CD4-positive, alpha-beta T cell treated with Interleukin-21 for 1 hour (primary cell): ENCODE measurements at regions not wholly inside any gene's neighbourhood (a gene's known extent, or its start where the extent isn't known, plus 50 kb on each side); places are given as distances from the start of the nearest gene placed in this dataset.

ENCODE experiments used
- DNase-seq: peaks from one replicate; pipeline ENCODE4 v3.0.0-alpha.2; 2020

GRCh38 chr7:114755856-114756255, 166.0 kb upstream of the MDFIC start:
- DNase-seq = no peak

GRCh38 chr7:114758661-114759227, 163.2 kb upstream of the MDFIC start:
- DNase-seq = no peak

- no peak for DNase-seq
Measured at GRCh38 chr7:114759347-114760062, 162.4 kb upstream of the MDFIC start.

- no peak for DNase-seq
Measured at GRCh38 chr7:114760477-114760876, 161.4 kb upstream of the MDFIC start.

- DNase-seq = no peak
Measured at GRCh38 chr7:114761973-114762372, 159.9 kb upstream of the MDFIC start.

- DNase-seq = no peak
Measured at GRCh38 chr7:114765331-114766040, 156.4 kb upstream of the MDFIC start.

- DNase-seq = no peak
Measured at GRCh38 chr7:114766041-114766356, 155.9 kb upstream of the MDFIC start.

- DNase-seq = no peak
Measured at GRCh38 chr7:114777288-114777687, 144.6 kb upstream of the MDFIC start.

- DNase-seq = no peak
Measured at GRCh38 chr7:114783508-114783907, 138.4 kb upstream of the MDFIC start.

GRCh38 chr7:114784177-114784576, 137.7 kb upstream of the MDFIC start:
- DNase-seq = no peak

GRCh38 chr7:114784746-114785145, 137.1 kb upstream of the MDFIC start:
- no peak for DNase-seq

- DNase-seq = no peak
Measured at GRCh38 chr7:114785496-114785895, 136.4 kb upstream of the MDFIC start.

GRCh38 chr7:114786455-114786854, 135.4 kb upstream of the MDFIC start:
- DNase-seq = no peak

- no peak for DNase-seq
Measured at GRCh38 chr7:114787556-114787955, 134.3 kb upstream of the MDFIC start.

- no peak for DNase-seq
Measured at GRCh38 chr7:114788706-114789105, 133.2 kb upstream of the MDFIC start.

GRCh38 chr7:114789161-114789560, 132.7 kb upstream of the MDFIC start:
- no peak for DNase-seq

- no peak for DNase-seq
Measured at GRCh38 chr7:114789871-114790311, 132.0 kb upstream of the MDFIC start.

GRCh38 chr7:114790521-114790920, 131.4 kb upstream of the MDFIC start:
- no peak for DNase-seq

- no peak for DNase-seq
Measured at GRCh38 chr7:114791771-114792170, 130.1 kb upstream of the MDFIC start.

- DNase-seq = no peak
Measured at GRCh38 chr7:114793155-114793845, 128.6 kb upstream of the MDFIC start.

- DNase-seq = no peak
Measured at GRCh38 chr7:114795475-114795874, 126.4 kb upstream of the MDFIC start.

GRCh38 chr7:114799628-114800028, 122.3 kb upstream of the MDFIC start:
- no peak for DNase-seq

- DNase-seq = no peak
Measured at GRCh38 chr7:114802632-114803031, 119.3 kb upstream of the MDFIC start.
